BE2C (cell line): ENCODE measurements at regions not wholly inside any gene's neighbourhood (a gene's known extent, or its start where the extent isn't known, plus 50 kb on each side); places are given as distances from the start of the nearest gene placed in this dataset.

ENCODE experiments used
- DNase-seq: peaks from one replicate; pipeline ENCODE4 v3.0.0-alpha.2; 2020
- H3K27me3 ChIP-seq: fragments of 250-450 bp; sonication (Bioruptor Pico); 2 replicates; pipeline ENCODE4 v1.5.1; 2020; ENCODE audit warnings: mild to moderate bottlenecking
- H3K36me3 ChIP-seq: fragments of 250-450 bp; sonication (Bioruptor Pico); 2 replicates; pipeline ENCODE4 v1.5.1; 2020; ENCODE audit warnings: mild to moderate bottlenecking
- H3K4me1 ChIP-seq: fragments of 250-450 bp; sonication (Bioruptor Pico); 2 replicates; pipeline ENCODE4 v1.5.1; 2020
- H3K4me3 ChIP-seq: 2 replicates; pipeline ENCODE4 v1.5.1; 2011; ENCODE audit warnings: low read depth, low read length
- H3K9me3 ChIP-seq: fragments of 250-450 bp; sonication (Bioruptor Pico); 2 replicates; pipeline ENCODE4 v1.5.1; 2020
- CTCF ChIP-seq: IDR thresholded peaks from 2 replicates; pipeline ENCODE4 v1.5.1; 2012; ENCODE audit warnings: mild to moderate bottlenecking, low read depth, low read length

- no peaks in the 10 kb centered on the region for H3K36me3 ChIP-seq
- H3K9me3 ChIP-seq = no peaks in the 10 kb centered on the region
- H3K27me3 ChIP-seq = no peaks in the 10 kb centered on the region
- no peak for TF ChIP-seq CTCF
- DNase-seq = no peak
- no peak overlapping the region for H3K4me3 ChIP-seq
- H3K4me1 ChIP-seq = no peaks in the 10 kb centered on the region
Measured at GRCh38 chr11:104405277-104405676, 241.3 kb upstream of the PDGFD start.

GRCh38 chr11:104404231-104405175 is 240.6 kb upstream of the PDGFD start:
- DNase-seq = no peak
- Histone ChIP-seq H3K9me3 (no peaks in the 10 kb centered on the region), H3K36me3 (no peaks in the 10 kb centered on the region), H3K4me3 (no peak overlapping the region), H3K4me1 (no peaks in the 10 kb centered on the region), H3K27me3 (no peaks in the 10 kb centered on the region)
- no peak for TF ChIP-seq CTCF

- no peak for DNase-seq
- Histone ChIP-seq H3K9me3 (no peaks in the 10 kb centered on the region), H3K36me3 (no peaks in the 10 kb centered on the region), H3K4me1 (no peaks in the 10 kb centered on the region), H3K27me3 (no peaks in the 10 kb centered on the region), H3K4me3 (no peak overlapping the region)
- no peak for TF ChIP-seq CTCF
Measured at GRCh38 chr11:104402812-104403521, 239.0 kb upstream of the PDGFD start.

- Histone ChIP-seq H3K36me3 (no peaks in the 10 kb centered on the region), H3K9me3 (no peaks in the 10 kb centered on the region), H3K4me1 (no peaks in the 10 kb centered on the region), H3K4me3 (no peak overlapping the region), H3K27me3 (no peaks in the 10 kb centered on the region)
- no peak for DNase-seq
- TF ChIP-seq CTCF = no peak
Measured at GRCh38 chr11:104394508-104394907, 230.6 kb upstream of the PDGFD start.

GRCh38 chr11:104390651-104391050 is 226.7 kb upstream of the PDGFD start:
- Histone ChIP-seq H3K4me1 (no peaks in the 10 kb centered on the region), H3K4me3 (no peak overlapping the region), H3K9me3 (no peaks in the 10 kb centered on the region), H3K36me3 (no peaks in the 10 kb centered on the region), H3K27me3 (no peaks in the 10 kb centered on the region)
- DNase-seq = no peak
- no peak for TF ChIP-seq CTCF

- no peak for DNase-seq
- Histone ChIP-seq H3K27me3 (no peaks in the 10 kb centered on the region), H3K4me3 (no peak overlapping the region), H3K9me3 (no peaks in the 10 kb centered on the region), H3K4me1 (no peaks in the 10 kb centered on the region), H3K36me3 (no peaks in the 10 kb centered on the region)
- TF ChIP-seq CTCF = no peak
Measured at GRCh38 chr11:104385884-104386283, 221.9 kb upstream of the PDGFD start.
